HG03135 (cell line): ENCODE measurements at regions not wholly inside any gene's neighbourhood (a gene's known extent, or its start where the extent isn't known, plus 50 kb on each side); places are given as distances from the start of the nearest gene placed in this dataset.

ENCODE experiments used
- ATAC-seq: cut with Tn5 transposase; IDR thresholded peaks from one replicate; pipeline ENCODE4 v1.9.1; 2021; ENCODE audit warnings: mild to moderate bottlenecking, moderate library complexity; ENCODE audit not compliant: unreplicated experiment

- ATAC-seq, result no peak
Observed at GRCh38 chr5:112112346-112112745, 306.7 kb downstream of the EPB41L4A start.

- ATAC-seq, result no peak
Observed at GRCh38 chr5:112109331-112110007, 309.6 kb downstream of the EPB41L4A start.

GRCh38 chr5:112106878-112107277 is 312.2 kb downstream of the EPB41L4A start:
- no peak for ATAC-seq

GRCh38 chr5:112097768-112098167 is 321.3 kb downstream of the EPB41L4A start:
- no peak for ATAC-seq

GRCh38 chr5:112087222-112087621 is 330.2 kb upstream of the NREP start:
- ATAC-seq, result no peak

GRCh38 chr5:112086740-112087139 is 329.7 kb upstream of the NREP start:
- ATAC-seq, result no peak

- ATAC-seq, result no peak
Observed at GRCh38 chr5:112084149-112084548, 327.2 kb upstream of the NREP start.

GRCh38 chr5:112083623-112084022 is 326.6 kb upstream of the NREP start:
- ATAC-seq, result no peak

DNA sequence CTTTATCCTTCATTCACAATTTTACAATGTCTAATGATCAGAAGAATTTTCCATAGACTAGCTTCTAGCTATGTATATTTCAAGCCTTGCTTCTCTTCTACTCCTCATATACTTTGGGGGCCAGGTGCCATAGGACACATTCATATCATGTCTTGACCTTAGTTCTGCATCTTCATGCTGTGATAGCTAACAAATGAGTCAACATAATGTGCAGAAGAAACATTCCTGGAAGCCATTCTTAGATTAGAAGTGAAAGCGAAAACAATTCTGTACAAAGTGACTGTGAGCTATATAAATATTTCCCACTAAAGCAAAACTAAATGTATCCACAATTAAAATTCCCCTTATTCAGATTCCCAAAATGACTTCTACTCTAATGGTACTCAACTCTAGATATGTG is 320.2 kb upstream of the NREP start:
- no peak for ATAC-seq

GRCh38 chr5:112070022-112070421 is 313.0 kb upstream of the NREP start:
- ATAC-seq, result no peak

DNA sequence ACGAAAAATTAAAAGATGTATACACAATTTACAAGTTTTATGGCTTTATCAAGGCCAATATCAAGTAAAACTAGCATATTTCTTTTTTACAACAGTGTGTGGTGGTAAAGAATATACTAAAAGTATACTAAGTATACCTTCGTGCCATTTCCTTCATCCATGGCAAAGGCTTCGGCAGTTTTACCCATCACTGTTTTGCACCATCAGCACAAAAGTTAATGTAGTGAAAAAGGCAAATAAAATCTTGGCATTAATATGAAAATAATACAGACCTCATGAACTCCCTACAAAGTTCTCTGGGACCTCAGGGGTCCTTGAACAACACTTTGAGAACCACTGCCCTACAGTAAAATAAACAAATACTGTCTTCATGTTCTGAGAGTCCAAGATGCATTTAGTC is 312.3 kb upstream of the NREP start:
- ATAC-seq, result no peak

- ATAC-seq, result no peak
Observed at GRCh38 chr5:112068593-112068992, 311.6 kb upstream of the NREP start.

DNA sequence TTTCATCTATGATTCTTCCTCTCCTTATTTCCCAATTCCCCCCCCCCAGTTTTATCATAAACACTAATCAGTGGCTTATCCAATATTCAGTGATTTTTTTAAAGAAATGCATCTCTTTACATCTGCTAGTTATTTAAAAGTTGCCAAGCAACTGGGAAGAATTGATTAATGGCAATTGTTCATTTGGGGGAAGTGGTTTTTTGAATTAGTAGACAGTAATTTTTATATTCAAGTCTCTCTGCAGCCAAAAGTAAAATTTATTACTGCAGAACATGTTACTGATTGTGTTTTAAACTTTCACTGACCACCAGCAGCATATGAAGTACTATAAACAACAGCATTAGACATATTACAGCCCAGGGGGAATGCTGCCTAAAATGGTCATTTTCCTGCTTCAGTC is 308.8 kb upstream of the NREP start:
- ATAC-seq, result no peak

DNA sequence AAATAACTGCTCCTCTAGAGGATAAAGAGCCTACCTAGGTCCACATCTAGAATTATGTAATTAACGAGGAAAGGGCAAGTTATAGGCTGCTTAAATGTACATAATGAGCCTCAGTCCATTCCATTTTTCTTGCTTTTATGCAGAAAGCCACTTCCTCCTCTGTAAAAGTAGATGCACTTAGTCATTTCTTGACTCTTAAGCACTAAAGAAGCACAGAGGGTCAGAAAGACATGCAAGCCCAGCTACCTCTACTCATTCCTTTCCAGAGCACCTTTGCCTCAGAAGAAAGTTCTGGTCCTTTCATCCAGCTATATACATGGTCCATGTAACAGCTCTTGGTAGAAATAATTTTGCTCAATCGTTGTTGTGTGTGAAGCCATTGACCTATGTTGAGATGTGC is 308.0 kb upstream of the NREP start:
- ATAC-seq, result no peak

DNA sequence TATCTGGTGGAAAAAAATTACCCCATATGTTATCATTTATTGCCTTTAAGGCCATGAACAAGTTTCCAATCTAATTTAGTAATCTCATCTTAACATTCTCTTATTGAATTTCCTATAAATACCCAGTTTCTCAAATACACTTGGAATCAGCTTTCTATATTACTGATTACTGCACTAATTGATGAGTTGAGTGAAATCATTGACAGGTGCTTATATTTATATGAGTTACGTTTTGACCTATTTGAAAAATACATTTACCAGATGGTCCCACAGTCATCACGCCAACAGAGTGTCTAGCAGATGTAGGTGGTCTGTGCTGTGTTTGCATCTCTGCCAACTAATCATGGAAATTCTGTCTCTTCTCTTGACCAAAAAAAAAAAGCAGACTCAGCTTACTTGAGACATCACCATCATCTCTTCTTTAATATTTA is 307.3 kb upstream of the NREP start:
- ATAC-seq, result no peak

DNA sequence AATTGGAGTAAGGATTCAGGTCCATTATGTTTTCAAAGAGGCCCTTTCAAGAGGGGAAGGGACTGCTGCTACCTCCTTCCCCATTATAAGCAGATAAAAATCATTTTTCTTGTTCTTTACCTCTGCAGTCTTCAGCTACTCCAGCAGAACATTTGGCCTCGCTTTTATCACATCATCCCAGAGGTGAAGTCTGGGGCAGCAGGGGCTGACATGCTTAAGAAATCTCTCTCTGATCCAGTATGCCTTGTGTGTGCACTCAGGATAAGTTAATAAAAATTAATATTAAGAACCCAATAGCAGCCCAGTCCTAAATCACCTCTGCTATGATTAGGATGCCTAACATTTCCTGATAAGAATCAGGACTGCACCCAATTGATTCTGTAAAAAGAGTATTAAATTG is 306.9 kb upstream of the NREP start:
- no peak for ATAC-seq

DNA sequence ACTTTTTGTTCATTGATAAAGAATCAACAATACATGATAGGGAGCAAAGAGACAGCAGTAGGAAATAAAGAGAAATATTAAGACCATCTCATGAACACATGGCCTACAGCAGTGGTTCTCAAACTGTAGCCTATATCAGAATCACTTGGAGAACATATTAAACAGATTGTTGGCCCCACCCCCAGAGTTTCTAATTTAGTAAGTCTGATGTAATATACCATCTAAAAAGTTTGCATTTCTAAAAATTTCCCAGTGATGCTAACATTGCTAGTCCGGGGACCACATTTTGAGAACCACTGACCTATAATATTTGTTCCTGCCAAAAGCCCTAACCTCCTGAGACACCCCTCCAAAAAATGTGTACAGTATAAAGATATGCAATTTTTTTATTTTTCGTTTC is 306.2 kb upstream of the NREP start:
- no peak for ATAC-seq

GRCh38 chr5:112062181-112062580 is 305.2 kb upstream of the NREP start:
- no peak for ATAC-seq

GRCh38 chr5:112061666-112062065 is 304.7 kb upstream of the NREP start:
- ATAC-seq, result no peak

- no peak for ATAC-seq
Observed at GRCh38 chr5:112059579-112060135, 302.7 kb upstream of the NREP start.

GRCh38 chr5:112049738-112050137 is 292.7 kb upstream of the NREP start:
- ATAC-seq, result no peak

- no peak for ATAC-seq
Observed at GRCh38 chr5:112036206-112036605, 279.2 kb upstream of the NREP start.

DNA sequence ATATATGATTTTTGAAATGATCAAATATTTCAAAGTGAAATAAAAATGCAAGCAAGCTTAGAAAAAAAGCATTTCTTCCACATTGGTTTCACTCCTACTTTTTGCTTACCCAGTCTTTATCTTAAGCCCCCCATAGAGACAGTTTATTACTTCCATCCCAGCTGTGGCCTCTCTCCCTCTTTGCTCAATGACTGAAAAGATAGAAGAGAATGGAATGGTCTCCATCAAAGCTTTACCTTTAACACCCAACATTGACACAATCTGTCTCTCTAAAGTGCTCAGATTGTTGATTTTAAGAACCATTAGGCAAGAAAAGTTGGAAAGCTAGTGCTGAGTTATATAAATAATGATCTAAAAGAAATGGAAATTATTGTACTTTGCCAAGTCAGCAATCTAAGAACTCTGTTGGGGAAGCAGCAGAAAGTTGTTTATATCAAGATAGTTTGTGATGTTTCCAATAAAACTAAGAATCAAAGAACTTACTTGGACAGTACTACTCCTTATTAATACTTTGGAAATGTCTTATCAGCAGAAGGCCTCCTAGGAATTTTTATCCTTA is 277.5 kb upstream of the NREP start:
- ATAC-seq, result no peak
